ENCODE measurements at regions not wholly inside any gene's neighbourhood (a gene's known extent, or its start where the extent isn't known, plus 50 kb on each side); places are given as distances from the start of the nearest gene placed in this dataset.
"Not testable (repeated sequence)": the region's sequence is repeated elsewhere in the genome, so short reads cannot be mapped to it uniquely, and the experiment has no call there.

GRCh38 chr21:33993286-33994231 is 78.0 kb upstream of the ATP5PO start:
- DNase-seq (ENCODE audit: low read depth) = no peak

- DNase-seq (ENCODE audit: low read depth) = not testable (repeated sequence)
These were observed 76.8 kb upstream of the ATP5PO start for GRCh38 chr21:33992412-33992811.

GRCh38 chr21:33991133-33991532 is 75.5 kb upstream of the ATP5PO start:
- no peak for DNase-seq (ENCODE audit: low read depth)

- DNase-seq (ENCODE audit: low read depth) = no peak
These were observed 73.8 kb upstream of the ATP5PO start for GRCh38 chr21:33989440-33989839.

GRCh38 chr21:33988237-33989017 is 72.8 kb upstream of the ATP5PO start:
- DNase-seq (ENCODE audit: low read depth) = no peak

- DNase-seq (ENCODE audit: low read depth) = no peak
These were observed 71.9 kb upstream of the ATP5PO start for GRCh38 chr21:33987461-33987860.

- no peak for DNase-seq (ENCODE audit: low read depth)
These were observed 69.8 kb upstream of the ATP5PO start for GRCh38 chr21:33985117-33986050.

GRCh38 chr21:33984021-33984481 is 68.4 kb upstream of the ATP5PO start:
- peak; percentile 85 for DNase-seq (ENCODE audit: low read depth)

- no peak for DNase-seq (ENCODE audit: low read depth)
These were observed 65.9 kb upstream of the ATP5PO start for GRCh38 chr21:33981391-33982101.

- DNase-seq (ENCODE audit: low read depth) = peak; percentile 39
These were observed 64.8 kb upstream of the ATP5PO start for GRCh38 chr21:33980276-33980916.

GRCh38 chr21:33978585-33978984 is 63.0 kb upstream of the ATP5PO start:
- DNase-seq (ENCODE audit: low read depth) = no peak

GRCh38 chr21:33977721-33978369 is 62.2 kb upstream of the ATP5PO start:
- DNase-seq (ENCODE audit: low read depth) = no peak

- no peak for DNase-seq (ENCODE audit: low read depth)
These were observed 61.6 kb upstream of the ATP5PO start for GRCh38 chr21:33977017-33977720.

- DNase-seq (ENCODE audit: low read depth) = peak; percentile 99
These were observed 60.7 kb upstream of the ATP5PO start for GRCh38 chr21:33976082-33977016.

- peak; percentile 74 for DNase-seq (ENCODE audit: low read depth)
These were observed 60.0 kb upstream of the ATP5PO start for GRCh38 chr21:33975548-33976081.

- DNase-seq (ENCODE audit: low read depth) = no peak
These were observed 59.2 kb upstream of the ATP5PO start for GRCh38 chr21:33974513-33975468.

GRCh38 chr21:33973268-33973667 is 57.7 kb upstream of the ATP5PO start:
- DNase-seq (ENCODE audit: low read depth) = no peak
